Activated T-cell treated with anti-CD3 and anti-CD28 coated beads for 48 hours (primary cell): ENCODE measurements at regions not wholly inside any gene's neighbourhood (a gene's known extent, or its start where the extent isn't known, plus 50 kb on each side); places are given as distances from the start of the nearest gene placed in this dataset.
"Not testable (repeated sequence)": the region's sequence is repeated elsewhere in the genome, so short reads cannot be mapped to it uniquely, and the experiment has no call there.

Experiments used
- DNase-seq: peaks from one replicate; pipeline ENCODE4 v3.0.0-alpha.2; 2020; ENCODE audit warnings: low read depth

GRCh38 chr4:28310926-28311325, 1450.3 kb downstream of the STIM2 start:
- DNase-seq, result no peak

GRCh38 chr4:28312497-28312896, 1451.9 kb downstream of the STIM2 start:
- DNase-seq, result not testable (repeated sequence)

- no peak for DNase-seq
These were observed 1453.4 kb downstream of the STIM2 start for GRCh38 chr4:28313729-28314713.

GRCh38 chr4:28317221-28317620, 1456.6 kb downstream of the STIM2 start:
- no peak for DNase-seq

- no peak for DNase-seq
These were observed 1473.6 kb downstream of the STIM2 start for GRCh38 chr4:28334249-28334648.

GRCh38 chr4:28341784-28342183, 1481.1 kb downstream of the STIM2 start:
- no peak for DNase-seq

GRCh38 chr4:28350485-28350884, 1489.8 kb downstream of the STIM2 start:
- no peak for DNase-seq

GRCh38 chr4:28351102-28351501, 1490.5 kb downstream of the STIM2 start:
- DNase-seq, result no peak

GRCh38 chr4:28351826-28352225, 1491.2 kb downstream of the STIM2 start:
- no peak for DNase-seq

GRCh38 chr4:28354880-28355656, 1494.4 kb downstream of the STIM2 start:
- no peak for DNase-seq

GRCh38 chr4:28357990-28358389, 1497.3 kb downstream of the STIM2 start:
- no peak for DNase-seq

- DNase-seq, result no peak
These were observed 1498.0 kb downstream of the STIM2 start for GRCh38 chr4:28358606-28359005.

GRCh38 chr4:28360681-28361080, 1500.0 kb downstream of the STIM2 start:
- no peak for DNase-seq

- DNase-seq, result no peak
These were observed 1501.5 kb downstream of the STIM2 start for GRCh38 chr4:28362169-28362568.

- no peak for DNase-seq
These were observed 1508.9 kb downstream of the STIM2 start for GRCh38 chr4:28369499-28369898.

GRCh38 chr4:28373191-28373590, 1512.5 kb downstream of the STIM2 start:
- DNase-seq, result no peak

GRCh38 chr4:28373601-28374000, 1513.0 kb downstream of the STIM2 start:
- DNase-seq, result no peak

- DNase-seq, result no peak
These were observed 1517.6 kb downstream of the STIM2 start for GRCh38 chr4:28378109-28378830.

GRCh38 chr4:28385801-28386200, 1525.2 kb downstream of the STIM2 start:
- no peak for DNase-seq

GRCh38 chr4:28386776-28387175, 1526.1 kb downstream of the STIM2 start:
- no peak for DNase-seq

GRCh38 chr4:28388471-28388870, 1527.8 kb downstream of the STIM2 start:
- DNase-seq, result no peak

- no peak for DNase-seq
These were observed 1531.2 kb downstream of the STIM2 start for GRCh38 chr4:28391877-28392276.
